Muscle layer of colon (tissue), 2 donors: ENCODE measurements at regions not wholly inside any gene's neighbourhood (a gene's known extent, or its start where the extent isn't known, plus 50 kb on each side); places are given as distances from the start of the nearest gene placed in this dataset.

Source experiments
- H3K27ac ChIP-seq: one replicate; pipeline ENCODE4 v1.7.0; 2013; ENCODE audit warnings: low read depth, mild to moderate bottlenecking, low read length, moderate library complexity
- H3K27me3 ChIP-seq, 2 donors: one replicate each; pipeline ENCODE4 v1.7.0; 2013; ENCODE audit warnings: low read length in 2 of 2, mild to moderate bottlenecking in 2 of 2; ENCODE audit not compliant: insufficient read depth in 2 of 2, control insufficient read depth in 1 of 2
- H3K36me3 ChIP-seq: one replicate; pipeline ENCODE4 v1.7.0; 2013; ENCODE audit warnings: mild to moderate bottlenecking, low read length; ENCODE audit not compliant: insufficient read depth
- H3K4me1 ChIP-seq: one replicate; pipeline ENCODE4 v1.7.0; 2013; ENCODE audit warnings: mild to moderate bottlenecking, low read length; ENCODE audit not compliant: insufficient read depth
- H3K4me3 ChIP-seq, 2 donors: one replicate each; pipeline ENCODE4 v1.7.0; 2013; ENCODE audit warnings: low read length in 2 of 2, low read depth in 1 of 2, mild to moderate bottlenecking in 1 of 2, moderate library complexity in 1 of 2
- H3K9ac ChIP-seq: one replicate; pipeline ENCODE4 v1.7.0; 2013; ENCODE audit warnings: low read length
- H3K9me3 ChIP-seq: one replicate; pipeline ENCODE4 v1.7.0; 2013; ENCODE audit warnings: mild to moderate bottlenecking, low read length
- donor health status: abdominal sarcoma.
- donor health status: Adenocarcinoma of cecum.

- Histone ChIP-seq H3K27me3 (no peaks in the 10 kb centered on the region), H3K9ac (no peak overlapping the region), H3K9me3 (no peaks in the 10 kb centered on the region)
Observed at GRCh38 chr4:105093975-105094374, 52.7 kb upstream of the TET2 start.

More at GRCh38 chr4:105093975-105094374, 52.7 kb upstream of the TET2 start:
- Histone ChIP-seq H3K4me3 (no peak overlapping the region), H3K36me3 (no peaks in the 10 kb centered on the region), H3K4me1 (no peaks in the 10 kb centered on the region), H3K27ac (no peak overlapping the region)
